Gastroesophageal sphincter (tissue), 4 donors: ENCODE measurements at regions not wholly inside any gene's neighbourhood (a gene's known extent, or its start where the extent isn't known, plus 50 kb on each side); places are given as distances from the start of the nearest gene placed in this dataset.

Source experiments
- ATAC-seq: fragments of 150-250 bp; one replicate; pipeline ENCODE4 v1.9.1; 2016; ENCODE audit warnings: mild to moderate bottlenecking, moderate library complexity
- H3K27ac ChIP-seq, 4 donors: fragments of 200-600 bp; sonication (generic) in 3 of 4; 1 replicate in 3 of 4; 2 replicates in 1 of 4; pipeline ENCODE4 v1.5.1; 2016 to 2019
- H3K27me3 ChIP-seq: fragments of 200-600 bp; sonication (generic); one replicate; pipeline ENCODE4 v1.5.1; 2019
- H3K36me3 ChIP-seq, 2 donors: fragments of 200-600 bp; sonication (generic); one replicate each; pipeline ENCODE4 v1.5.1; 2019; ENCODE audit warnings: control low read depth in 1 of 2
- H3K4me1 ChIP-seq, 3 donors: fragments of 200-600 bp; sonication (generic); 1 replicate in 2 of 3; 2 replicates in 1 of 3; pipeline ENCODE4 v1.5.1; 2016 to 2019; ENCODE audit warnings: control low read depth in 2 of 3
- H3K4me3 ChIP-seq, 2 donors: fragments of 200-600 bp; sonication (generic); one replicate each; pipeline ENCODE4 v1.5.1; 2019; ENCODE audit warnings: mild to moderate bottlenecking in 1 of 2, moderate library complexity in 1 of 2
- H3K9me3 ChIP-seq, 3 donors: fragments of 200-600 bp; sonication (generic); one replicate each; pipeline ENCODE4 v1.5.1; 2017 to 2019; ENCODE audit warnings: control low read depth in 2 of 3
- EP300 ChIP-seq: sonication (generic); formaldehyde crosslinking; IDR thresholded peaks from one replicate; pipeline ENCODE4 v1.6.1; 2017; ENCODE audit warnings: antibody characterized with exemption, mild to moderate bottlenecking
- POLR2A ChIP-seq, 2 donors: fragments of 450-650 bp; IDR thresholded peaks; one replicate each; pipeline ENCODE4 v1.6.1; 2017; ENCODE audit warnings: antibody characterized with exemption in 2 of 2, mild to moderate bottlenecking in 2 of 2, moderate library complexity in 1 of 2
- POLR2AphosphoS5 ChIP-seq: sonication (generic); formaldehyde crosslinking; IDR thresholded peaks from one replicate; pipeline ENCODE4 v1.6.1; 2017; ENCODE audit warnings: antibody characterized with exemption
- WGBS, 2 donors: methylation state at CpG; one replicate each; pipeline ENCODE4 v1.1.5; 2018; ENCODE audit warnings: low coverage in 1 of 2; 5-methylcytosine and 5-hydroxymethylcytosine counted together
- TF ChIP-seq, protein P1 (sequence below), 4 experiments: fragments of 200-600 bp in 2 of 4; fragments of 450-650 bp in 2 of 4; sonication (generic) in 1 of 4; IDR thresholded peaks; one replicate each; pipeline ENCODE4 v1.5.1; 2017 to 2019; ENCODE audit warnings: antibody characterized with exemption in 4 of 4, mild to moderate bottlenecking in 2 of 4, moderate library complexity in 2 of 4

DNA sequence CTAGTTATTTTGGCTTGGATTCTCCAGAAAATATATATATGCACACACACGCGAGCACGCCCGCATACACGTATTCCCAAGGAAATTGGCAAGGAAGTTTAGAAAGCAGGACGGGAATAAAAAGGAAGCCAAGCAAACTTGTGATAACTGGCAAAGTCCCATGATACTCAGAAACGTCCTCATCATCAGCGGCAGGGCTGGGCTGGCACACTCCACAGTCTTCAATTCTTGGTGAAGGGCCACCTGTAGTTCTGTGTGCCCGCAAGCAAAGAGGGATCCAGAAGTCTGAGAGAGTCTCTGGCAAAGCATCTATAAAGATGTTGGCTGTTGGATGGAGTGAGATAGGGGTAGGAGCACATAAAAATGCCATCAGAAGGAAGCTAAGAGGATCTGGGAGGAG lies 289.3 kb upstream of the CTNND2 start:
- 50 to 92% methylated on average over 2 to 8 of the region's 9 CpGs for WGBS, 2 donors
- Histone ChIP-seq H3K4me1 (no peaks in the 10 kb centered on the region), H3K36me3 (no peaks in the 10 kb centered on the region), H3K27me3 (no peaks in the 10 kb centered on the region), H3K4me3 (no peak overlapping the region), H3K9me3 (no peaks in the 10 kb centered on the region), H3K27ac (no peak overlapping the region)
- TF ChIP-seq, protein P1, sequence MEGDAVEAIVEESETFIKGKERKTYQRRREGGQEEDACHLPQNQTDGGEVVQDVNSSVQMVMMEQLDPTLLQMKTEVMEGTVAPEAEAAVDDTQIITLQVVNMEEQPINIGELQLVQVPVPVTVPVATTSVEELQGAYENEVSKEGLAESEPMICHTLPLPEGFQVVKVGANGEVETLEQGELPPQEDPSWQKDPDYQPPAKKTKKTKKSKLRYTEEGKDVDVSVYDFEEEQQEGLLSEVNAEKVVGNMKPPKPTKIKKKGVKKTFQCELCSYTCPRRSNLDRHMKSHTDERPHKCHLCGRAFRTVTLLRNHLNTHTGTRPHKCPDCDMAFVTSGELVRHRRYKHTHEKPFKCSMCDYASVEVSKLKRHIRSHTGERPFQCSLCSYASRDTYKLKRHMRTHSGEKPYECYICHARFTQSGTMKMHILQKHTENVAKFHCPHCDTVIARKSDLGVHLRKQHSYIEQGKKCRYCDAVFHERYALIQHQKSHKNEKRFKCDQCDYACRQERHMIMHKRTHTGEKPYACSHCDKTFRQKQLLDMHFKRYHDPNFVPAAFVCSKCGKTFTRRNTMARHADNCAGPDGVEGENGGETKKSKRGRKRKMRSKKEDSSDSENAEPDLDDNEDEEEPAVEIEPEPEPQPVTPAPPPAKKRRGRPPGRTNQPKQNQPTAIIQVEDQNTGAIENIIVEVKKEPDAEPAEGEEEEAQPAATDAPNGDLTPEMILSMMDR (IDR thresholded peaks at IDR 0.05) = no peak
- TF ChIP-seq EP300 (no peak), POLR2AphosphoS5 (no peak), POLR2A (IDR thresholded peaks at IDR 0.05) (no peak)
- no peak for ATAC-seq

DNA sequence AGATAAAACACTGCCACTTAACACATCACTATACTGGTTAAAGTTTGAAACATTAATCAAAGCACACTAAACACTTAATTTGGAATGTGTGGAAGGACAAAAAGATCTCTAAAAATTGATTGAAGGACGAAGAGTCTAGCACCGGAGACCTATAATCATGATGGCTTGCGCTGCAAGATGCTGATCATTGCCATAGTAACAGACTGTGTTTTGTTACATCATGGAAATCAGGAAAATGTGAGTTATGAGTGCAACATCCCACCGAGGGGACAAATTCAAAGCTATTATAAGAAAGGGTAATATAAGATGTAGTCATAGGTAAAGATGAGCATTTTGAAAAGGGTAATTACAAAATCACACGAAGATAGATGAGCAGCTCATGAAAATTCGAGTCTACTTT lies 278.8 kb upstream of the CTNND2 start:
- Histone ChIP-seq H3K27me3 (no peaks in the 10 kb centered on the region), H3K4me1 (no peaks in the 10 kb centered on the region), H3K4me3 (no peak overlapping the region), H3K36me3 (no peaks in the 10 kb centered on the region), H3K9me3 (no peaks in the 10 kb centered on the region), H3K27ac (no peak overlapping the region)
- no peak for ATAC-seq
- 72 to 73% methylated on average over 6 of the region's 6 CpGs for WGBS, 2 donors
- TF ChIP-seq POLR2A (IDR thresholded peaks at IDR 0.05) = no peak
- no peak for TF ChIP-seq POLR2AphosphoS5
- no peak for TF ChIP-seq EP300
- TF ChIP-seq, protein P1 (IDR thresholded peaks at IDR 0.05) = no peak

DNA sequence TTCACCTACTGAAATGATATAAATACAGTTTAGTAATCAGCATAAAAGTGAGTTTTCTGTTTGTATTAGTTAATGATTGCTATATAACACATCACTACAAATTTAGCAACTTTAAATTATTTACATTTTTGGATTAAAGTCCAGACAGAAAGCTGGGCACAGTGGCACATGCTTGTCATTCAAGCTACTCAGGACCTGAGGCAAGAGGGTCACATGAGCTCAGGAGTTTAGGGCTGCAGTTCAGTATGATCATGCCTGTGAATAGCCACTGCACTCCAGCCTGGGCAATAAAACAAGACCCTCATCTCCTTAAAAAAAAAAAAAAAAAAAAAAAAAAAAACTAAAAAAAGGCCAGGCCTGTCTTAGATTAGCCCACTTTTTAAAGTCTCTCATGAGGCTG lies 273.6 kb upstream of the CTNND2 start:
- Histone ChIP-seq H3K4me3 (no peak overlapping the region), H3K9me3 (no peaks in the 10 kb centered on the region), H3K4me1 (no peaks in the 10 kb centered on the region), H3K27me3 (no peaks in the 10 kb centered on the region), H3K36me3 (no peaks in the 10 kb centered on the region), H3K27ac (no peak overlapping the region)
- ATAC-seq = no peak
- TF ChIP-seq, protein P1 (IDR thresholded peaks at IDR 0.05) = no peak
- no peak for TF ChIP-seq EP300
- no peak for TF ChIP-seq POLR2AphosphoS5
- TF ChIP-seq POLR2A (IDR thresholded peaks at IDR 0.05) = no peak

- Histone ChIP-seq H3K4me3 (no peak overlapping the region), H3K27ac (no peak overlapping the region), H3K4me1 (no peaks in the 10 kb centered on the region), H3K27me3 (no peaks in the 10 kb centered on the region), H3K9me3 (no peaks in the 10 kb centered on the region), H3K36me3 (no peaks in the 10 kb centered on the region)
- ATAC-seq = no peak
- TF ChIP-seq POLR2AphosphoS5 (no peak), EP300 (no peak), POLR2A (IDR thresholded peaks at IDR 0.05) (no peak)
- TF ChIP-seq, protein P1 (IDR thresholded peaks at IDR 0.05) = no peak
Observed at GRCh38 chr5:12177225-12177624, 273.0 kb upstream of the CTNND2 start.

- Histone ChIP-seq H3K36me3 (no peaks in the 10 kb centered on the region), H3K4me3 (no peak overlapping the region), H3K4me1 (no peaks in the 10 kb centered on the region), H3K9me3 (no peaks in the 10 kb centered on the region), H3K27ac (no peak overlapping the region), H3K27me3 (no peaks in the 10 kb centered on the region)
- WGBS, 2 donors = 48 to 54% methylated on average over 4 of the region's 4 CpGs
- no peak for ATAC-seq
- TF ChIP-seq POLR2A (IDR thresholded peaks at IDR 0.05) = no peak
- TF ChIP-seq EP300 = no peak
- no peak for TF ChIP-seq POLR2AphosphoS5
- TF ChIP-seq, protein P1 (IDR thresholded peaks at IDR 0.05) = no peak
Observed at GRCh38 chr5:12175914-12176585, 271.8 kb upstream of the CTNND2 start.
